ENCODE measurements at regions not wholly inside any gene's neighbourhood (a gene's known extent, or its start where the extent isn't known, plus 50 kb on each side); places are given as distances from the start of the nearest gene placed in this dataset.

DNA sequence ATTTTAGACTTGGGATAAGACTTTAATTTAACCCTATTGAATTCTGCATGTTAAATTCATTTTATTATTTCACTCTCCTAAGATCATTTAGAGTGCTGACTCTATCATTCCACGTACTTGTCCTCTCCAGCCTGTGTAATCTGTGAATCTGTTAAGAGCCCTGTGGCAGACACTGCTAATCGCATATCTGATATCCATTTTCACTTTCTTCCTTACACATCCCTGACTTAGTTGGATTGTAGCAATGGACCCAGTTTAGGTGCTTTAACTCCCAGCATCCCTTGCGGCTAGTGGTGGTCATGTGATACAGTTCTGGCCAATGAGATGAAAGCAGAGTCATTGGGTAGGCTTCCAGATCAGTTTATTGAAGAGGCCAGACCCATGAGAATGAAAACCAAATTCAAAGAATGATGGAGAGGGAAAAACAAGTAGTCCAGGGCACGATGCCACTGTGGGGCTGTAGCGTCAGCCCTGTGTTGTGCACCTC is 57.2 kb upstream of the SOX4 start:
- DNase-seq: no peak
- no peaks in the 10 kb centered on the region for H3K9me3 Mint-ChIP-seq
- CTCF ChIA-PET: no interaction called here
- H3K27me3 Mint-ChIP-seq: peaks cover 15% of the 10 kb centered on the region
- H3K27ac Mint-ChIP-seq: no peak overlapping the region
- H3K4me3 Mint-ChIP-seq: no peak overlapping the region
- no peak for ATAC-seq (ENCODE audit: low read depth)
- H3K36me3 Mint-ChIP-seq (ENCODE audit: low read depth): no peaks in the 10 kb centered on the region
- TF ChIP-seq, protein P1, sequence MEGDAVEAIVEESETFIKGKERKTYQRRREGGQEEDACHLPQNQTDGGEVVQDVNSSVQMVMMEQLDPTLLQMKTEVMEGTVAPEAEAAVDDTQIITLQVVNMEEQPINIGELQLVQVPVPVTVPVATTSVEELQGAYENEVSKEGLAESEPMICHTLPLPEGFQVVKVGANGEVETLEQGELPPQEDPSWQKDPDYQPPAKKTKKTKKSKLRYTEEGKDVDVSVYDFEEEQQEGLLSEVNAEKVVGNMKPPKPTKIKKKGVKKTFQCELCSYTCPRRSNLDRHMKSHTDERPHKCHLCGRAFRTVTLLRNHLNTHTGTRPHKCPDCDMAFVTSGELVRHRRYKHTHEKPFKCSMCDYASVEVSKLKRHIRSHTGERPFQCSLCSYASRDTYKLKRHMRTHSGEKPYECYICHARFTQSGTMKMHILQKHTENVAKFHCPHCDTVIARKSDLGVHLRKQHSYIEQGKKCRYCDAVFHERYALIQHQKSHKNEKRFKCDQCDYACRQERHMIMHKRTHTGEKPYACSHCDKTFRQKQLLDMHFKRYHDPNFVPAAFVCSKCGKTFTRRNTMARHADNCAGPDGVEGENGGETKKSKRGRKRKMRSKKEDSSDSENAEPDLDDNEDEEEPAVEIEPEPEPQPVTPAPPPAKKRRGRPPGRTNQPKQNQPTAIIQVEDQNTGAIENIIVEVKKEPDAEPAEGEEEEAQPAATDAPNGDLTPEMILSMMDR (IDR thresholded peaks at IDR 0.05): no peak
- H3K4me1 Mint-ChIP-seq: no peaks in the 10 kb centered on the region
- intact Hi-C loops (cut with micrococcal nuclease): no loop called here
- POLR2A ChIA-PET: no interaction called here

DNA sequence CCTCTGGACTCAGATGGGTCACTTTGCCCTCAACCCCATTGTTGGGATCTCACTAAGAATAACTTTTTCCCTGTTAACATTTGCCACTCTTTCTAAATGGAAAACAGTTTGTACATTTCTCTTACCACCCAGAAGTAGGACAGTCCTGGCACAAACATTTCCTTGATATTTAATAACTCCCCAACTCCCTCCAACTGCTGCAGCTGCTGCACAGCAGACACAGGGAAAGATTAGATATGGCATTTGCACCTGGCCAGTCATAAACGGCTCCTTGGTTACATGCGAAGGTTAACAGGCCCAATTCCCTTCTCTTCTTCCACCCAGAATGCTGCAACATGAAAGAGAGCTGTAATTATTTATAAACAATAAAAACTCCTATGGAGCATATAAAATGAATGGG is 55.9 kb upstream of the SOX4 start:
- DNase-seq (no peak), ATAC-seq (ENCODE audit: low read depth) (no peak)
- TF ChIP-seq, protein P1 (IDR thresholded peaks at IDR 0.05): no peak
- H3K27ac Mint-ChIP-seq: no peak overlapping the region
- POLR2A ChIA-PET: no interaction called here
- H3K27me3 Mint-ChIP-seq: peaks cover 15% of the 10 kb centered on the region
- H3K4me1 Mint-ChIP-seq: no peaks in the 10 kb centered on the region
- no peak overlapping the region for H3K4me3 Mint-ChIP-seq
- intact Hi-C loops (cut with micrococcal nuclease): no loop called here
- CTCF ChIA-PET: no interaction called here
- no peaks in the 10 kb centered on the region for H3K36me3 Mint-ChIP-seq (ENCODE audit: low read depth)
- H3K9me3 Mint-ChIP-seq: no peaks in the 10 kb centered on the region

GRCh38 chr6:21538186-21538798 is 55.3 kb upstream of the SOX4 start:
- POLR2A ChIA-PET: no interaction called here
- TF ChIP-seq, protein P1 (IDR thresholded peaks at IDR 0.05): no peak
- H3K36me3 Mint-ChIP-seq (ENCODE audit: low read depth): no peaks in the 10 kb centered on the region
- no peak for ATAC-seq (ENCODE audit: low read depth)
- no peak overlapping the region for H3K27ac Mint-ChIP-seq
- no peaks in the 10 kb centered on the region for H3K4me1 Mint-ChIP-seq
- CTCF ChIA-PET: no interaction called here
- no peak for DNase-seq
- H3K4me3 Mint-ChIP-seq: no peak overlapping the region
- H3K9me3 Mint-ChIP-seq: peaks cover 2% of the 10 kb centered on the region
- H3K27me3 Mint-ChIP-seq: peaks cover 15% of the 10 kb centered on the region
- intact Hi-C loops (cut with micrococcal nuclease): no loop called here

DNA sequence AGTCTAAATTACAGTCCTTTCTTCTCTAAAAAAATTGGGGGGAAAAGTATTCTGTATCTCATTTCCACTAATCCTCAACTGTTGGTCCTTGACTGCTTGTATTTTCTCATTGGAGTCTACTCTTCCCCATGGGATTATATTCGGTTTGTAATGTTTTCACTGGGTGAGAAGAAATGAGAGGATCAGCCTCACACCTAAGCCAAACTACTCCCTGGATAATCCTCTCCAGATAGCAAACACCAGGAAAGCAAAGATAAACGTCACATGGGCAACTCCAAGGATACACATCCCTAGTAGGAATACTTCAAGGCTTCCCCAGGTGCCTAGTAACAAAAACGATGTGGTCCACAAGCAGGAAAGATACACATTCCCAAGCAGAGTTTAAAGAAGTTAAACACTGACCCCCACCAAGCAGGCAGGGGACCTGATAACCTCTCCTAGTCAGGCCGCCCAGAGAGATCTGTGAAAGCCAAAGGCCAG is 53.9 kb upstream of the SOX4 start:
- Mint-ChIP-seq H3K4me1 (no peaks in the 10 kb centered on the region), H3K9me3 (peaks cover 5% of the 10 kb centered on the region), H3K27me3 (peaks cover 10% of the 10 kb centered on the region), H3K36me3 (ENCODE audit: low read depth) (no peaks in the 10 kb centered on the region), H3K27ac (no peak overlapping the region), H3K4me3 (no peak overlapping the region)
- intact Hi-C loops (cut with micrococcal nuclease): no loop called here
- ATAC-seq (ENCODE audit: low read depth) (no peak), DNase-seq (no peak)
- ChIA-PET POLR2A (no interaction called here), CTCF (no interaction called here)
- TF ChIP-seq, protein P1 (IDR thresholded peaks at IDR 0.05): no peak
